B cell (primary cell): ENCODE measurements at regions not wholly inside any gene's neighbourhood (a gene's known extent, or its start where the extent isn't known, plus 50 kb on each side); places are given as distances from the start of the nearest gene placed in this dataset.

Experiments used
- ATAC-seq: fragments of 200-7000 bp; cut with Tn5 transposase; one replicate; pipeline ENCODE4 v1.10.0; 2021; ENCODE audit warnings: low read depth, mild to moderate bottlenecking, moderate number of reproducible peaks, moderate library complexity
- CTCF ChIA-PET: fragments of 350-600 bp; sonication (Branson Sonifier 250); formaldehyde crosslinking; loops from one replicate; lab custom pipeline; 2021; ENCODE audit warnings: antibody characterized with exemption, inconsistent platforms; lab: Charles Lee
- POLR2A ChIA-PET: fragments of 350-600 bp; sonication (Branson Sonifier 250); formaldehyde crosslinking; loops from one replicate; lab custom pipeline; 2021; ENCODE audit warnings: antibody characterized with exemption; lab: Charles Lee
- DNase-seq: peaks from one replicate; pipeline ENCODE4 v3.0.0; 2013
- H2AFZ ChIP-seq: 2 replicates; pipeline ENCODE4 v1.6.1; 2012; ENCODE audit warnings: mild to moderate bottlenecking, low read depth, low read length; ENCODE audit not compliant: insufficient read depth, poor library complexity, severe bottlenecking
- H3K27ac ChIP-seq, 2 donors: 1 replicate in 1 of 2; 2 replicates in 1 of 2; pipeline ENCODE4 v1.5.1; 2012 to 2013; ENCODE audit warnings: low read length in 2 of 2, mild to moderate bottlenecking in 2 of 2, moderate library complexity in 1 of 2
- H3K27me3 ChIP-seq, 4 experiments: fragments of 200-600 bp in 1 of 4; sonication (generic) in 1 of 4; replicated peaks in 1 of 4; 1 replicate in 2 of 4; 2 replicates in 2 of 4; pipeline versions ENCODE4 v1.6.1 to v1.7.0; 2013 to 2016; ENCODE audit warnings: low read length in 3 of 4, mild to moderate bottlenecking in 2 of 4, mixed read lengths in 1 of 4, moderate library complexity in 1 of 4; ENCODE audit not compliant: insufficient read depth in 4 of 4, control insufficient read depth in 3 of 4; ENCODE audit errors: control extremely low read depth in 1 of 4
- H3K36me3 ChIP-seq, 2 experiments: replicated peaks in 1 of 2; 1 replicate in 1 of 2; 2 replicates in 1 of 2; pipeline versions ENCODE4 v1.6.1 to v1.7.1; 2013; ENCODE audit warnings: low read length in 1 of 2; ENCODE audit not compliant: insufficient read depth in 2 of 2, control insufficient read depth in 1 of 2; ENCODE audit errors: control extremely low read depth in 1 of 2, extremely low read depth in 1 of 2
- H3K4me1 ChIP-seq, 2 donors: fragments of 200-600 bp in 1 of 2; sonication (generic) in 1 of 2; 1 replicate in 1 of 2; 2 replicates in 1 of 2; pipeline versions ENCODE4 v1.5.1 to v1.6.1; 2013 to 2017; ENCODE audit warnings: low read length in 2 of 2; ENCODE audit not compliant: control insufficient read depth in 2 of 2, insufficient read depth in 2 of 2
- H3K4me2 ChIP-seq: replicated peaks from 2 replicates; pipeline ENCODE3; 2012; ENCODE audit warnings: mild to moderate bottlenecking, low read depth, low read length; ENCODE audit not compliant: poor library complexity, severe bottlenecking
- H3K4me3 ChIP-seq, 5 experiments: fragments of 200-600 bp in 1 of 5; sonication (generic) in 1 of 5; 1 replicate in 3 of 5; 2 replicates in 2 of 5; pipeline versions ENCODE4 v1.5.1 to v1.7.0; 2011 to 2016; ENCODE audit warnings: low read length in 4 of 5, mild to moderate bottlenecking in 4 of 5, low read depth in 2 of 5, control low read depth in 1 of 5, moderate library complexity in 1 of 5; ENCODE audit not compliant: insufficient read depth in 1 of 5; ENCODE audit errors: control extremely low read depth in 1 of 5, extremely low read depth in 1 of 5
- H3K79me2 ChIP-seq: fragments of 200-600 bp; sonication (generic); one replicate; pipeline ENCODE4 v1.6.0; 2016; ENCODE audit warnings: low read length; ENCODE audit not compliant: control insufficient read depth, insufficient read depth
- H3K9ac ChIP-seq: fragments of 200-600 bp; sonication (generic); 2 replicates; pipeline ENCODE4 v1.6.1; 2017; ENCODE audit warnings: mild to moderate bottlenecking, low read length, moderate library complexity
- H3K9me3 ChIP-seq, 3 donors: one replicate each; pipeline versions ENCODE4 v1.6.1 to v1.7.1; 2013; ENCODE audit warnings: low read length in 2 of 3; ENCODE audit not compliant: control insufficient read depth in 2 of 3, insufficient read depth in 1 of 3; ENCODE audit errors: control extremely low read depth in 1 of 3
- H4K20me1 ChIP-seq: 2 replicates; pipeline ENCODE4 v1.6.0; 2012; ENCODE audit warnings: mild to moderate bottlenecking, low read length; ENCODE audit not compliant: insufficient read depth, control insufficient read depth, poor library complexity, severe bottlenecking
- H3K27ac Mint-ChIP-seq: one replicate; pipeline ENCODE4 v1.8.0; 2021; ENCODE audit warnings: mixed read lengths
- H3K27me3 Mint-ChIP-seq: one replicate; pipeline ENCODE4 v1.8.0; 2021; ENCODE audit warnings: mixed read lengths
- H3K4me1 Mint-ChIP-seq: one replicate; pipeline ENCODE4 v1.8.0; 2021; ENCODE audit warnings: mixed read lengths
- H3K4me3 Mint-ChIP-seq: one replicate; pipeline ENCODE4 v1.8.0; 2021; ENCODE audit warnings: mixed read lengths
- H3K9me3 Mint-ChIP-seq: one replicate; pipeline ENCODE4 v1.8.0; 2022; ENCODE audit warnings: mixed read lengths; ENCODE audit not compliant: insufficient read depth
- EZH2 ChIP-seq: IDR thresholded peaks from 2 replicates; pipeline ENCODE4 v1.6.1; 2012; ENCODE audit warnings: borderline replicate concordance, low read depth, mild to moderate bottlenecking, moderate library complexity, low read length; ENCODE audit not compliant: insufficient read depth, poor library complexity, severe bottlenecking
- WGBS: methylation state at CpG from one replicate; pipeline ENCODE4 v1.1.5; 2013; ENCODE audit warnings: missing lambda C conversion rate; ENCODE audit not compliant: insufficient coverage; 5-methylcytosine and 5-hydroxymethylcytosine counted together
- intact Hi-C: fragments of 100-400 bp; cut with micrococcal nuclease; formaldehyde crosslinking; loops from one replicate; pipeline ENCODE4 v1.10.0; 2022
- TF ChIP-seq, protein P1 (sequence below): fragments of 200-600 bp; IDR thresholded peaks from one replicate; pipeline ENCODE4 v1.8.0; 2022; ENCODE audit warnings: antibody characterized with exemption, mild to moderate bottlenecking

- no peak for DNase-seq
- Histone ChIP-seq H3K79me2 (no peaks in the 10 kb centered on the region), H3K27ac (no peak overlapping the region), H3K27me3 (peaks cover 0 to 10% (median 0%) of the 10 kb centered on the region in 4 experiments), H3K4me2 (no peak overlapping the region), H3K4me3 (no peak overlapping the region), H3K36me3 (no peaks in the 10 kb centered on the region), H3K9me3 (peaks cover 0 to 12% (median 5%) of the 10 kb centered on the region in 3 donors), H3K9ac (no peak overlapping the region), H3K4me1 (peaks cover 6 to 16% of the 10 kb centered on the region in 2 donors), H4K20me1 (no peaks in the 10 kb centered on the region), H2AFZ (no peak overlapping the region)
- WGBS: 100% methylated on average over 5 of the region's 9 CpGs
- Mint-ChIP-seq H3K9me3 (peaks cover 11% of the 10 kb centered on the region), H3K4me3 (no peak overlapping the region), H3K27me3 (peaks cover 20% of the 10 kb centered on the region), H3K4me1 (peaks cover 15% of the 10 kb centered on the region), H3K27ac (no peak overlapping the region)
- ATAC-seq: no peak
- ChIA-PET CTCF (no interaction called here), POLR2A (no interaction called here)
- intact Hi-C loops: no loop called here
- TF ChIP-seq, protein P1, sequence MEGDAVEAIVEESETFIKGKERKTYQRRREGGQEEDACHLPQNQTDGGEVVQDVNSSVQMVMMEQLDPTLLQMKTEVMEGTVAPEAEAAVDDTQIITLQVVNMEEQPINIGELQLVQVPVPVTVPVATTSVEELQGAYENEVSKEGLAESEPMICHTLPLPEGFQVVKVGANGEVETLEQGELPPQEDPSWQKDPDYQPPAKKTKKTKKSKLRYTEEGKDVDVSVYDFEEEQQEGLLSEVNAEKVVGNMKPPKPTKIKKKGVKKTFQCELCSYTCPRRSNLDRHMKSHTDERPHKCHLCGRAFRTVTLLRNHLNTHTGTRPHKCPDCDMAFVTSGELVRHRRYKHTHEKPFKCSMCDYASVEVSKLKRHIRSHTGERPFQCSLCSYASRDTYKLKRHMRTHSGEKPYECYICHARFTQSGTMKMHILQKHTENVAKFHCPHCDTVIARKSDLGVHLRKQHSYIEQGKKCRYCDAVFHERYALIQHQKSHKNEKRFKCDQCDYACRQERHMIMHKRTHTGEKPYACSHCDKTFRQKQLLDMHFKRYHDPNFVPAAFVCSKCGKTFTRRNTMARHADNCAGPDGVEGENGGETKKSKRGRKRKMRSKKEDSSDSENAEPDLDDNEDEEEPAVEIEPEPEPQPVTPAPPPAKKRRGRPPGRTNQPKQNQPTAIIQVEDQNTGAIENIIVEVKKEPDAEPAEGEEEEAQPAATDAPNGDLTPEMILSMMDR: no peak
- TF ChIP-seq EZH2: no peak
These were observed 127.5 kb upstream of the ID2 start for GRCh38 chr2:8554296-8554806.

DNA sequence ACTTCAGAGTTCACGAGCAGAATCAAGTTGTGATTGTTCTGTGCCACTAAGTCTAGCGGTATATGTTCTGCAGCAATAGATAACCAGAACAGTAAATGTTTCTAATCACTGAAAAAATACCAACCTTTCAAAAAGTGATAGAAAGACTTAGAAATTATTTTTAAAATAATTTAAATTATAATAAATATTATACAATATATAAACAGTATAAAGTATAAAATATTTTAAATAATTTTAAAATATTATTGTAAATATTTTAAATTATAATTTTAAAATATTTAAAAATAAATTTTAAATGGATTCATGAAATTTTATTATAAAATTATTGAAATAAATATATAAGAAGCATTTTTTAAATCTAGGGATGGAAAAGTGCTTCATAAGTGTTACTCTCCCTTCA lies 126.3 kb upstream of the ID2 start:
- no peak overlapping the region for H3K27ac Mint-ChIP-seq
- 100% methylated on average over 1 of the region's 2 CpGs for WGBS
- Histone ChIP-seq H3K4me2 (no peak overlapping the region), H3K9me3 (peaks cover 0 to 17% (median 5%) of the 10 kb centered on the region in 3 donors), H2AFZ (no peak overlapping the region), H3K79me2 (no peaks in the 10 kb centered on the region), H3K36me3 (no peaks in the 10 kb centered on the region), H4K20me1 (no peaks in the 10 kb centered on the region), H3K4me1 (peaks cover 6 to 16% of the 10 kb centered on the region in 2 donors), H3K4me3 (no peak overlapping the region), H3K27ac (no peak overlapping the region), H3K9ac (no peak overlapping the region), H3K27me3 (peaks cover 0 to 8% (median 0%) of the 10 kb centered on the region in 4 experiments)
- peaks cover 13% of the 10 kb centered on the region for H3K9me3 Mint-ChIP-seq
- intact Hi-C loops: no loop called here
- POLR2A ChIA-PET: no interaction called here
- H3K4me3 Mint-ChIP-seq: no peak overlapping the region
- H3K4me1 Mint-ChIP-seq: peaks cover 15% of the 10 kb centered on the region
- no peak for ATAC-seq
- H3K27me3 Mint-ChIP-seq: peaks cover 15% of the 10 kb centered on the region
- CTCF ChIA-PET: no interaction called here
- TF ChIP-seq, protein P1: no peak
- no peak for TF ChIP-seq EZH2
- DNase-seq: no peak
